ENCODE measurements at regions not wholly inside any gene's neighbourhood (a gene's known extent, or its start where the extent isn't known, plus 50 kb on each side); places are given as distances from the start of the nearest gene placed in this dataset.

DNA sequence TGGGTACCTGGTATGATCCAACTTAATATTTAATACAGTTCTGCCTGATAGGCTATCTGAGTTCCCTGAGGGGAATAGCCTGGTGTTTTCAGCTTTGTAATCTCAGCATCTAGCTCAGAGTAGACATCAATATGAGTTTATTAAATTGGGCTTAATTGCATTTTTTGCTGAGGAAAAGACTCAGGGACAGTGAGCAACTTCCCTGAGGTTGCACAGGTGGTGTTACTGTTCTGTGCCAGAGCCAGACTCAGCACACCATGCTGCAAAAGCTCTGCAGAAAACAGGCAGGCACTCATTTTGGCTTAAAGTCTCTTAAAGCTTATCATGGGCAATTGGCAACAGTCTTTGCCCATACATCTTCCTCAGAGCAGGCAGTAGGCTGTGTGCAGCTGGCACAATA, 90.5 kb upstream of the JUN start:
- DNase-seq, result no peak
- peaks cover 12% of the 10 kb centered on the region for H3K27me3 Mint-ChIP-seq
- no peak overlapping the region for H3K4me3 Mint-ChIP-seq
- no peaks in the 10 kb centered on the region for H3K4me1 Mint-ChIP-seq
- no peak overlapping the region for H3K27ac Mint-ChIP-seq
- H3K9me3 Mint-ChIP-seq, result no peaks in the 10 kb centered on the region
- CTCF ChIA-PET, result interaction anchor here (1.1 kb wide), 1 partner anchor 9 kb away, joined by 4 read pairs; no protein-coding TSS in a partner anchor
- no peaks in the 10 kb centered on the region for H3K36me3 Mint-ChIP-seq (ENCODE audit: low read depth)
- POLR2A ChIA-PET, result no interaction called here

DNA sequence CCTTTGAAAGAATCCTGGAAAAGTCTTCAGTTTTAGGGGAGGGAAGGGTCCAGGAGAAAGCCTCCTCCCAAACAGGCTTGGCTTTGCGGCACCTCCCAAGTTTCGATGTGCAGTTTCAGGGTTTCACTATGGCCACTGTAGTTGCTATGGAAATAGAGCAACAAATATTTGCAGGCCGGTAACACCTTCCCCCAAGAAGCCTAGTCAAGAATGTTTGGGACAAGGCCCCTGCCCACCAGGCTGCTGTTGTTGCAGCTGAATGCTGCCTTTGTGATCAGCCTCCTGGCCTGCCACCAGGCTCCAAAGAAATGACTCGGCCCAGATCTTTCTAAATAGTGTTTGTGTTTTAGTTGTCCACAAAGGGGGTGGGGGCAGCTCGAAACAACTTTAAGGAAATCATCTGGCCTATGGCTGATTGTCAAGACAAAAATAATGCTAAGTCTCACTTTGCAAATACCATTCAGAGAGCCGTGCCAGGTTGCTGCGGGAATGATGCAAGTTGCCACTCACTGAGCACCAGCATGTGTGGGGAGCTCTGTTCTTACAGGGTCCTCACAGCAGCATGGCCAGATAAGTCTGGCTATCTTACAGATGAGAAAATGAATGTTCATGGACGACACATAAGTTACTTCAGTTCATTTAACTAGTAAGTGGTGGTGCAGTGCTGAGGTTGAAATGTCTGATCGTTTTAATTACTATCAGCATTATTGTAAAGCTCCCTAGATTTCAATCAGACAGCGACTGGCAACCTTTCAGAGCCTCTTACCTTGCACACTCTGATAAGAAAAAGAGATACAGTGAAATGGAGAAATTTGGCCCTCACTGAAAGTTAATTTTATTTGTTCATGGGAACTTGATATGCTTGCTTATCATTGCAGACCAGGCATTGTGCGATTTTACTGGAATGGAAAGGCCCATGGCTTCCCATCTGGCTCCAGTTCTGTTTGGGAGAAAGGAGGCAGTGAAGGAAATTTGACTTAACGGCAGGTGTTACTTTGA, 91.2 kb upstream of the JUN start:
- Mint-ChIP-seq H3K27ac (no peak overlapping the region), H3K27me3 (peaks cover 12% of the 10 kb centered on the region), H3K9me3 (no peaks in the 10 kb centered on the region), H3K4me3 (no peak overlapping the region), H3K36me3 (ENCODE audit: low read depth) (no peaks in the 10 kb centered on the region), H3K4me1 (no peaks in the 10 kb centered on the region)
- CTCF ChIA-PET, result interaction anchor here (1.1 kb wide), 1 partner anchor 8 kb away, joined by 4 read pairs; no protein-coding TSS in a partner anchor
- DNase-seq, result no peak
- POLR2A ChIA-PET, result no interaction called here

DNA sequence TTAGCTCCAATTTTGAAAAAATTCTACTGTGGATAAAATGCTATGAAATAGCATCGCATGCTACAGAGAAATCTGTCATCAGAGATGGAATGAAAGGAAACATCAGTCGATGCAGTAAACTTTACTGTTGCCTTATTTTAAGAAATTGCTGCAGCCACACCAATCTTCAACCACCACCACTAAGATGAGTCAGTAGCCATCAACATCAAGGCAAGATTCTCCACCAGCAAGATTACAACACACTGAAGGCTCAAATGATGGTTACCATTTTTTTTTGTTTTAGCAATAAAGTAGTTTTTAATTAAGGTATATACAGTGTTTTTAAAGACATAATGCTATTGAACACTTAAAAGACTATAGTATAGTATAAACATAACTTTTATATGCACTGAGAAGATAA, 95.6 kb upstream of the JUN start:
- POLR2A ChIA-PET, result no interaction called here
- no peak for DNase-seq
- no peak overlapping the region for H3K4me3 Mint-ChIP-seq
- peaks cover 5% of the 10 kb centered on the region for H3K4me1 Mint-ChIP-seq
- no peaks in the 10 kb centered on the region for H3K36me3 Mint-ChIP-seq (ENCODE audit: low read depth)
- CTCF ChIA-PET, result no interaction called here
- no peaks in the 10 kb centered on the region for H3K9me3 Mint-ChIP-seq
- peaks cover 1% of the 10 kb centered on the region for H3K27me3 Mint-ChIP-seq
- no peak overlapping the region for H3K27ac Mint-ChIP-seq

DNA sequence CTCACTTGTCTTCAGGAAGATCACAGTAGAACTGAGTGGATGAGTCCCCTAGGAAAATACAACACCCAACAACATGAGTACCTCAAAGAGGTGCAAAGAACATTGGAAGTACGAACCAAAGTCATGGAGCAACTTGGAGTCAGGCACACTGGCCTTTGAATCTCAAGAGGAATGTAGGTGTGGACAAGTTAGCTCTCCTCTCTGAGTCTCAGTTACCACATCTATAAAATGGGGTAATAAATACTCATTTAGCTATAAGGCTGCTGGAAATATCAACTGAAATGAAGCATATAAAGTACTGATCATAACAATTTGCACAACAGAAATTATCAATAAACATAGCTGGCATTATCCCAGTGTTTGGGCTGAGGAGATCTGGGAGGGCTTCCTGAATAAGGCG, 96.7 kb upstream of the JUN start:
- H3K4me3 Mint-ChIP-seq, result no peak overlapping the region
- DNase-seq, result no peak
- ChIA-PET POLR2A (no interaction called here), CTCF (interaction anchor here (0.6 to 1.1 kb wide), 2 partner anchors 150 to 818 kb away, joined by 3 read pairs; no protein-coding TSS in a partner anchor)
- H3K27ac Mint-ChIP-seq, result no peak overlapping the region
- peaks cover 10% of the 10 kb centered on the region for H3K4me1 Mint-ChIP-seq
- peaks cover 1% of the 10 kb centered on the region for H3K27me3 Mint-ChIP-seq
- H3K9me3 Mint-ChIP-seq, result no peaks in the 10 kb centered on the region
- no peaks in the 10 kb centered on the region for H3K36me3 Mint-ChIP-seq (ENCODE audit: low read depth)

DNA sequence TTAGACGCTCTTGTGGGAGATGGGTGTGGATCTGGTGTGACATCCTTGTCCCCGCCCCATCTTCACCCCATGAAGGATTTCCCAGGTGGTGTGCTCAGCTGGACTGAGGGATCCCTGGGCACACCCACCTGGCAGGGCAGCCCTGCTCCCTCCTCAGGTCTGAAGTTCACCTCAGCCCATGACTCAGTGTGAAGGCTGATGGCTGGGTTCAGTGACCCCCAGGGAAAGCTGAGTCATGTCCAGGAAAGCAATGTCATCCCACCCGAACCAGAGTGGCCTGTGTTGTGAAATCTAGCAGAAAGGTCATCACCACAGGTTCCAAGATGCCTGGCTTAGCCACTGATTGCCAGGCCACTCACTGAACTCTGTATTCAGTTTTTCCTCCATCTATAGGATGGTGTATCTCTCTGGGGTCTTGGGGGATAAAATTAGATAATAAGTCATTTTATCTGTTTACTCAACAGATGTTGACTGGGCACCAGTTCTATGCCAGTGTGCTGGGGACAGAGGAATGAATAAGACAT, 97.7 kb upstream of the JUN start:
- Mint-ChIP-seq H3K36me3 (ENCODE audit: low read depth) (no peaks in the 10 kb centered on the region), H3K9me3 (no peaks in the 10 kb centered on the region), H3K27ac (no peak overlapping the region), H3K27me3 (peaks cover 1% of the 10 kb centered on the region), H3K4me1 (peaks cover 17% of the 10 kb centered on the region), H3K4me3 (no peak overlapping the region)
- POLR2A ChIA-PET, result no interaction called here
- no peak for DNase-seq
- CTCF ChIA-PET, result interaction anchor here (1.1 kb wide), 1 partner anchor 817 kb away, joined by 3 read pairs; no protein-coding TSS in a partner anchor

DNA sequence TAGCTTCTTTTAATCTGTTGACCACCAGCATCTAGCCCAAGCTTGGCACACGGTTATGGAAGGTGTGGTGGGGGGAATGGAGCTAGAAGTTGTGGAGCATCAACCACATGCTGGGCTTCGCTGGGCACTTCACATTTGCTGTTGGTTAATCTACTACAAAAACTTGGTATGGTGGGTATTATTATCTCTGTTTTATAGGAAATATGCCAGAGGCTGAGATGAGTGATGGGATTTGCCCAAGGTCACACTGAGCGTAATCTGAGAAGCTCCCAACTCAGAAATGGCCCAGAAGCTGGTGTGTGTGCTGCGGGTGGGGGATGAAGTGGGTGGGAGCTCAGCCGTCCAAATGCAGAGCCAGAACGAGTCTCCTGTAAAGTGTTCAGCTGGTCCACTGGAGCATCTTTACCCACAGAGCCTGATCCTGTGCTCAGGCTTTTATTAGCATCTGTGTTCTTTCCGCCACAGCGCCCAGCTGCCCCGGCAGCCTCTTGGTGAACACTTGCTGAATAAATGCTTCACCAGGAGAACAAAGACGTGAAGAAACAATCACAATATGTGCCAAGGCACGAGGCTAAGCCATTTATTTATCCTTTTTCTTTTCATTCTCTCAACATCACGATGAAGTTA, 98.6 kb upstream of the JUN start:
- H3K4me1 Mint-ChIP-seq, result peaks cover 20% of the 10 kb centered on the region
- no peak overlapping the region for H3K4me3 Mint-ChIP-seq
- ChIA-PET POLR2A (interaction anchor here (0.7 kb wide), 1 partner anchor 24 kb away, joined by 3 read pairs; no protein-coding TSS in a partner anchor), CTCF (interaction anchor here (1.1 kb wide), 1 partner anchor 8 kb away, joined by 4 read pairs; no protein-coding TSS in a partner anchor)
- H3K27me3 Mint-ChIP-seq, result peaks cover 1% of the 10 kb centered on the region
- H3K27ac Mint-ChIP-seq, result no peak overlapping the region
- DNase-seq, result no peak
- H3K9me3 Mint-ChIP-seq, result no peaks in the 10 kb centered on the region
- no peaks in the 10 kb centered on the region for H3K36me3 Mint-ChIP-seq (ENCODE audit: low read depth)

DNA sequence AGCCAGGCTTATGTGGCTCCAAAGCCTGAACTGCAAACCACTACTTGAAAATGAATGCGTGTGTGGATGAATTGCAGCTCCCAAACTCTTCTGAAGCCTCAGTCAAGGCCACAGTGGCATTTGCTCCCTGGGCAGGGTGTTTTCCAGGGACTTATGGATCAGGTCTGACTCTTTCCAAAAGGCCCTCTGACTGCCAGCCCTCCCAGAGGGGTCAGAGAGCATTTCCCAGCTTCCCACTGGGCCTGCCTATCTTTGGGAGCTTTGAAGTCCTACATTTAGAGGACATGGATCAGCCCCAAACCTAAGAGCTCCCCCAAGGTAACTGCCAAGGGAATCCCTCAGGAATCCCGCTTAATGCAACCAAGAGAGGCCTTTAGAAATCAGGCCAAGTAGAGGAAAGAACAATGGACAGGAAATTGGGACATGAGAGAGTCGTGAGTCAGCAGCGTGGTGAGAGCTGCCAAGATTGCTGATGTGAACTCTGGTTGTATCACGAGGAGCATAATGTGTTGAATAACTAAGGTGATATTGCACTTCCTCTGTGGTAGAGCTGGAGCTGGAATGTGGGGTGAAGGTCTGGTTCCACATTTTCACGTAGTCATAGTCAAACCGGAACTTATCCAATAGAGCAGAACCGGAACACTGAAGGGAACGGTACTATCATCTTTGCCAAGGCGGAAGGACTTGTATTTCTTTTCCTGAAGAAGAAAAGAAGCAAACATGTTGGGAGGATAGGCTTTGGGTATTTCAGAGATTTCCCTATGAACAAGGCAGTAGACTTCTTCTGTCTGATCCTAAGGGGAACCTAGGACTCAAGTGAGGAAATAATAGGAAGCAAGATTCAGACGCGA, 99.4 kb upstream of the JUN start:
- H3K4me3 Mint-ChIP-seq, result no peak overlapping the region
- ChIA-PET CTCF (interaction anchor here (0.6 to 1.1 kb wide), 2 partner anchors 9 to 820 kb away, joined by 3 to 4 read pairs; no protein-coding TSS in a partner anchor), POLR2A (interaction anchor here (0.7 kb wide), 1 partner anchor 23 kb away, joined by 3 read pairs; no protein-coding TSS in a partner anchor)
- H3K4me1 Mint-ChIP-seq, result peaks cover 20% of the 10 kb centered on the region
- no peak for DNase-seq
- no peaks in the 10 kb centered on the region for H3K9me3 Mint-ChIP-seq
- H3K27ac Mint-ChIP-seq, result no peak overlapping the region
- peaks cover 1% of the 10 kb centered on the region for H3K27me3 Mint-ChIP-seq
- no peaks in the 10 kb centered on the region for H3K36me3 Mint-ChIP-seq (ENCODE audit: low read depth)

DNA sequence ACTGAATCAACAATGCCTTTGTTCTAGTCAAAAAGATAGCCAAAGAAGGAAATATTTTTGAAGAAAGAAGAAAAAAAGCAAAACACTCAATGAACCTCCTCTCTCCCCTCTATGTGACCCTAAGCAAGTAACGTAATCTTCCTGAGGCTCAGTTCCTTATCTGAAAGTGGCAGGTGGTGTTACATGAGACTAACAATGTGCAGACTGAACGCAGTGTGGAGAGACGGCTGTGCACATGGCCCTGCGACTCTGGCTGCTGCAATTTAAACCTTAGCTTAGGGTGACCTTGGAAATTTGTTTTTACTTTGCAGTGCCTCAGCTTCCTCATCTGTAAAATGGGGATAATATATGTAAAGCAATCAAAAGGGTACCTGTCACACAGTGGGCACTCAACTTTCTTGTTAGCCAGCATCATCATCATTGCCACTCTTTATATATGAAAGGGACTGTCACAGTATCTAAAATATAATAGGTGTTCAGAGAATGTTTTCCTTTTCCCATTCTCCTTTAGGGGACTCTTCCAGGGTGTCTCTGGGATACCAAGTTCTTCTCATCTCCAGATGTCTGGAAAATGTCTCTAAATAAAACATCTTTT, 100.1 kb upstream of the JUN start:
- no peak overlapping the region for H3K4me3 Mint-ChIP-seq
- H3K4me1 Mint-ChIP-seq, result peaks cover 20% of the 10 kb centered on the region
- peaks cover 1% of the 10 kb centered on the region for H3K27me3 Mint-ChIP-seq
- H3K36me3 Mint-ChIP-seq (ENCODE audit: low read depth), result no peaks in the 10 kb centered on the region
- H3K27ac Mint-ChIP-seq, result no peak overlapping the region
- CTCF ChIA-PET, result no interaction called here
- DNase-seq, result no peak
- H3K9me3 Mint-ChIP-seq, result no peaks in the 10 kb centered on the region
- POLR2A ChIA-PET, result no interaction called here

DNA sequence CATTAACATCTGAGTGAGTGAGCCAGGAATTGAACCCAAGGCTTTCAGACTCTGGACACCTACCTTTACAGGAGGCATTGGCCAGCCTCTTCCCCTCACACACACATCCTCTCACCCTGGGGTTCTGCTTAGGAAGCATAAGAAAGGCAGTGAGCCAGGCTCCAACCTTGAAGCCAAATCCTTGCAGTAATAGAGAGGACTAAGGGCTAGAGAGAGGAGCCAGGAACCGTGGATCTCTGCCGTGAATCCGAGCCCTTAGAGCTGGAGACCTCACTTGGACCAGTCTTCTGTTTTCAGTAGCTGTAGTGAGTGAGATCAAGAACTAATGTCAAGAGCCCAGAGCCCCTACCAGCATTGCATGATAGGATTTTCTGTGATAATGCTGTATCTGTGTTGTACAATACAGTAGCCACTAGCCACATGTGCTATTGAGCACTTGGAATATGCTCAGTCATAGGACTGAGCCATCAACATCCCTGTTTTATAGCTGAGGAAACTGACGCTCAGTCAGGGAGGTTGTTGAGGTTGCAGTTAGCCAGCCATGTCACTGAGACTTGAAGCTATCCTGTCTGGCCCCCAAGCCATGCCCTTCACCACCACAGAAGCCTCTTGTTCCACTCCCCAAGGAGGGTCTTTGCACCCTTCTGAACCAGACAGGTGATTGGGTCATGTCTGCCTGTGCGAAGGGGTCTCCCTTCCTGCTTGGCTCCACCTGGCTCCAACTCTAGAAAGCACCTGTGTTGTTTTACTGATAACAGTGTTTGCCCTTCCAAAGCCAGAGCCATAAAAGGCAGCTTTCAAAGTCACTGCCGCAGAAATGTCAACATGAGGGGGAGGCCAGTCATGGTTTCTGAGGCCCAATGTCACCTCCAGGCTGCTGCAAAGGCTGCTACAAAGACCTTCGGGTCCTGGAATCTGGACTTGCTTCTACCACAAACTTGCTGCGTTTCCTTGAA, 101.1 kb upstream of the JUN start:
- POLR2A ChIA-PET, result interaction anchor here (1.3 kb wide), 1 partner anchor 27 kb away, joined by 3 read pairs; no protein-coding TSS in a partner anchor

DNA sequence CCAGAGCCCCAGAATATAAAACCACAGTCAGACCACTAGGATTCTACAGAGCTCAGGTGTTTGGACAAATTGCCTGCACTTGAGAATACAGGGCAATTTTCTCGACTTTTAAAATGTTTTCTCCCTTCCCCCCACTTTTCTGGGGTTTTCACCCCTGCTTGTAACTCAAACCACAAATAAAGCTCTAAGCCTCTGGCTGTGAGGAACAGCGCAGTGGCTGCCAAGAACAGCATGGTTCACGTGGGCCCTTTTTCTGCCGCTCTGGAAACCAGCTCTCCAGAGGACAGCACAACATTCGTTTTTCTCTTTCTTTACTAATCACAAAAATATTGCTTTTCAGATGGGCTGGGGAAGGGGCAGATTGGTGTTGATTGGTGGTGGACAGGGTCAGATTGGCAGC, 102.2 kb upstream of the JUN start:
- no peak overlapping the region for H3K27ac Mint-ChIP-seq
- H3K4me1 Mint-ChIP-seq, result peaks cover 24% of the 10 kb centered on the region
- peaks cover 1% of the 10 kb centered on the region for H3K27me3 Mint-ChIP-seq
- no peaks in the 10 kb centered on the region for H3K36me3 Mint-ChIP-seq (ENCODE audit: low read depth)
- H3K9me3 Mint-ChIP-seq, result no peaks in the 10 kb centered on the region
- no peak overlapping the region for H3K4me3 Mint-ChIP-seq
- CTCF ChIA-PET, result no interaction called here
- POLR2A ChIA-PET, result interaction anchor here (1.1 to 1.3 kb wide), 2 partner anchors 28 to 70 kb away, joined by 3 to 5 read pairs; no protein-coding TSS in a partner anchor
- DNase-seq, result no peak

More for the DNA sequence above, 101.1 kb upstream of the JUN start:
- DNase-seq, result no peak
- Mint-ChIP-seq H3K27me3 (peaks cover 1% of the 10 kb centered on the region), H3K4me1 (peaks cover 24% of the 10 kb centered on the region), H3K4me3 (no peak overlapping the region), H3K27ac (no peak overlapping the region), H3K9me3 (no peaks in the 10 kb centered on the region), H3K36me3 (ENCODE audit: low read depth) (no peaks in the 10 kb centered on the region)
- CTCF ChIA-PET, result no interaction called here

DNA sequence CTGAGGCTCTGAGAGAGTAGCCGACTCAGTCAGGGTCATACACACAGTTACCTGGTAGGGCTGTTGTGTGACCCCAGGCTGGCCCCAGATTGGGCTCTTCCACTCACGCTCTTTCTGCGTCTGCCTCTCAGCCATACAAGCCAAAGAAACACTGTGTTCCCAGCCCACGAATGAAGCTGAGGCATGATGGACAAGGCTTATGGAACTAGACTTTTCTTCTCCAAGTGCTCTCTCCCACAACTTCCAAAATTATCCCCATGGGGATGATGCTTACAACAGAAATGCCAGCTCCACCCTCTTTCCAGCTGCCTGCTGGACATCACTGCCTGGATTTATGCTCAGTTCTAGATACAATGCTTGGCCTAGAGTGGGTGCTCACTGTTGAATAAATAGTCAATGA, 102.8 kb upstream of the JUN start:
- H3K36me3 Mint-ChIP-seq (ENCODE audit: low read depth), result no peaks in the 10 kb centered on the region
- POLR2A ChIA-PET, result interaction anchor here (1.1 kb wide), 1 partner anchor 70 kb away, joined by 5 read pairs; no protein-coding TSS in a partner anchor
- CTCF ChIA-PET, result no interaction called here
- H3K4me3 Mint-ChIP-seq, result no peak overlapping the region
- H3K9me3 Mint-ChIP-seq, result no peaks in the 10 kb centered on the region
- DNase-seq, result no peak
- H3K4me1 Mint-ChIP-seq, result peaks cover 24% of the 10 kb centered on the region
- no peak overlapping the region for H3K27ac Mint-ChIP-seq
- peaks cover 1% of the 10 kb centered on the region for H3K27me3 Mint-ChIP-seq

Data from activated CD4-positive, alpha-beta memory T cell treated with anti-CD3 and anti-CD28 coated beads, Interleukin-2, amount 10 ng/mL, durations not matched to agents 7 days and 5 days (primary cell).